ENCODE measurements at regions not wholly inside any gene's neighbourhood (a gene's known extent, or its start where the extent isn't known, plus 50 kb on each side); places are given as distances from the start of the nearest gene placed in this dataset.
"Not testable (repeated sequence)": the region's sequence is repeated elsewhere in the genome, so short reads cannot be mapped to it uniquely, and the experiment has no call there.

GRCh38 chr1:94753171-94753972, 66.8 kb upstream of the SLC44A3 start:
- Histone ChIP-seq H3K9me3 (ENCODE audit: low read depth) (no peaks in the 10 kb centered on the region), H3K27me3 (replicated peaks; ENCODE audit: insufficient read depth) (no peaks in the 10 kb centered on the region), H2AFZ (peak overlapping the region; percentile 37), H3K79me2 (ENCODE audit: insufficient read depth) (no peaks in the 10 kb centered on the region), H3K4me3 (no peak overlapping the region), H3K9ac (no peak overlapping the region), H3K9me2 (ENCODE audit: insufficient read depth) (no peaks in the 10 kb centered on the region), H3K4me2 (ENCODE audit: unreplicated experiment) (no peak overlapping the region), H3K4me1 (ENCODE audit: insufficient read depth) (peaks cover 25% of the 10 kb centered on the region), H3K36me3 (ENCODE audit: low read depth) (no peaks in the 10 kb centered on the region), H3K27ac (no peak overlapping the region), H3F3A (ENCODE audit: insufficient read depth) (peaks cover 23% of the 10 kb centered on the region), H4K20me1 (ENCODE audit: insufficient read depth) (no peaks in the 10 kb centered on the region)
- no peak for TF ChIP-seq EZH2phosphoT487 (IDR thresholded peaks at IDR 0.05; ENCODE audit: insufficient read depth, low read depth)
- no peak for TF ChIP-seq EZH2 (IDR thresholded peaks at IDR 0.05; ENCODE audit: insufficient read depth, poor library complexity, severe bottlenecking)
- peak; percentile 21 for DNase-seq
- in situ Hi-C loops (cut with MboI): no loop called here
- WGBS, 2 experiments (ENCODE audit: low coverage in 1 of 2, low lambda C conversion rate in 2 of 2, missing lambda C conversion rate in 2 of 2): 46% methylated on average over 6 of the region's 6 CpGs

DNA sequence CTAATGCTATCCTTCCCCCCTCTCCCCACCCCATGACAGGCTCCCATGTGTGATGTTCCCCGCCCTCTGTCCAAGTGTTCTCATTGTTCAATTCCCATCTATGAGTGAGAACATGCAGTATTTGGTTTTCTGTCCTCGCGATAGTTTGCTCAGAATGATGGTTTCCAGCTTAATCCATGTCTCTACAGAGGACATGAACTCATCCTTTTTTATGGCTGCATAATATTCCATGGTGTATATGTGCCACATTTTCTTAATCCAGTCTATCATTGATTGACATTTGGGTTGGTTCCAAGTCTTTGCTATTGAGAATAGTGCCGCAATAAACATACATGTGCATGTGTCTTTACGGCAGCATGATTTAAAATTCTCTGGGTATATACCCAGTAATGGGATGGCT, 68.7 kb upstream of the SLC44A3 start:
- 83 to 88% methylated on average over 5 of the region's 5 CpGs for WGBS, 2 experiments (ENCODE audit: low coverage in 1 of 2, low lambda C conversion rate in 2 of 2, missing lambda C conversion rate in 2 of 2)
- H3K27ac ChIP-seq; DNase-seq; H3K9me2 ChIP-seq (ENCODE audit: insufficient read depth); H4K20me1 ChIP-seq (ENCODE audit: insufficient read depth); H3K9me3 ChIP-seq (ENCODE audit: low read depth); H3K27me3 ChIP-seq (replicated peaks; ENCODE audit: insufficient read depth); H3K4me3 ChIP-seq; H3K4me2 ChIP-seq (ENCODE audit: unreplicated experiment); H3K9ac ChIP-seq; in situ Hi-C loops (cut with MboI); H2AFZ ChIP-seq; H3K36me3 ChIP-seq (ENCODE audit: low read depth); H3K79me2 ChIP-seq (ENCODE audit: insufficient read depth): not testable (repeated sequence)
- peaks cover 25% of the 10 kb centered on the region for H3K4me1 ChIP-seq (ENCODE audit: insufficient read depth)
- peaks cover 23% of the 10 kb centered on the region for H3F3A ChIP-seq (ENCODE audit: insufficient read depth)

DNA sequence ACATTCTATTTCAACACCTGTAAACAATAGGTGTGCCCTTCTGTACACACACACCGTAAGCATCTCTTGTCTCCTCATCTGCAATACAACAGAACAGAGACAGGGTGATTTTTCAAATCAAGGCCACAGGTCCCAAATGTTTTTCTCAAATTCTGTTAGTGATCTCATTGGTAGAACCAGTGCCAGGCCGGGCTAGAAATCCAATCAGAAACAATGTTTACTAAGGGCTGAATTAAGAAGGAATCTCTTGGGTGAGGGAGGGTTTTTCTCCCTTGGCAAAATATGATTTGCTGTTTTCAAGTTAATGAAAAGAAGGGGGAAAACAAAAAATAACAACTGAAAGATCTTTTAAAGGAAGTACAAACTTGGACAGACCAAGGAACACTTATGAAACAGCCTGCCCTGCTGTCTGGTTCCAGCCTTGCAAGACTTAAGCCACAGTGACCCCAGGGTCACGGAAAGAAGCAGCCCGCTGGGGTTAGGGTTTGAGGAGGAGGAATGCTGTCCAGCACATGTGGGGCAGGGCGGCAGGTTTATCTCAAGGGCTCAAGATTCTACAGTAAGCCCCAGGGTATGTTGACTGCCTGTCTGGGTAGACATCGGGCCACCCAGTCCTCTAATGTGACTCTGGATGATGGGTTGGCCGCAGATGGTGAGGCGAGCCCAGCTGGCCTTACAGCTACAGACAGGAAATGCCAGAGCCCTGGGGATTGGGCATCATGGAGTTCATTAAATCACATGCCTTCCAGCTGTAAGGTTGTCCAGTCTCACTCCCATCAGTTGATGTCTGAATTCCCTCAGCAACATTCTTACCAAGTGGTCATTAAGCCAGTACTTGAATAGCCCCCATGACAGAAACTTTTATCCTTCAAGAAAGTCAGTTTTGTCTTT, 73.3 kb upstream of the SLC44A3 start:
- H3K4me2 ChIP-seq (ENCODE audit: unreplicated experiment): no peak overlapping the region
- no peak for DNase-seq
- TF ChIP-seq EZH2 (IDR thresholded peaks at IDR 0.05; ENCODE audit: insufficient read depth, poor library complexity, severe bottlenecking) (no peak), EZH2phosphoT487 (IDR thresholded peaks at IDR 0.05; ENCODE audit: insufficient read depth, low read depth) (no peak)
- 67 to 71% methylated on average over 8 of the region's 8 CpGs for WGBS, 2 experiments (ENCODE audit: low coverage in 1 of 2, low lambda C conversion rate in 2 of 2, missing lambda C conversion rate in 2 of 2)
- H3F3A ChIP-seq (ENCODE audit: insufficient read depth): 0 out of 2 replicates have a peak, but pooled peaks cover 4% of the 10 kb centered on the region
- no peaks in the 10 kb centered on the region for H3K36me3 ChIP-seq (ENCODE audit: low read depth)
- no peaks in the 10 kb centered on the region for H4K20me1 ChIP-seq (ENCODE audit: insufficient read depth)
- no peak overlapping the region for H3K9ac ChIP-seq
- no peak overlapping the region for H3K27ac ChIP-seq
- peaks cover 2% of the 10 kb centered on the region for H3K4me1 ChIP-seq (ENCODE audit: insufficient read depth)
- no peaks in the 10 kb centered on the region for H3K9me2 ChIP-seq (ENCODE audit: insufficient read depth)
- no peaks in the 10 kb centered on the region for H3K79me2 ChIP-seq (ENCODE audit: insufficient read depth)
- in situ Hi-C loops (cut with MboI): no loop called here
- no peak overlapping the region for H3K4me3 ChIP-seq
- no peak overlapping the region for H2AFZ ChIP-seq
- no peaks in the 10 kb centered on the region for H3K9me3 ChIP-seq (ENCODE audit: low read depth)
- no peaks in the 10 kb centered on the region for H3K27me3 ChIP-seq (replicated peaks; ENCODE audit: insufficient read depth)

DNA sequence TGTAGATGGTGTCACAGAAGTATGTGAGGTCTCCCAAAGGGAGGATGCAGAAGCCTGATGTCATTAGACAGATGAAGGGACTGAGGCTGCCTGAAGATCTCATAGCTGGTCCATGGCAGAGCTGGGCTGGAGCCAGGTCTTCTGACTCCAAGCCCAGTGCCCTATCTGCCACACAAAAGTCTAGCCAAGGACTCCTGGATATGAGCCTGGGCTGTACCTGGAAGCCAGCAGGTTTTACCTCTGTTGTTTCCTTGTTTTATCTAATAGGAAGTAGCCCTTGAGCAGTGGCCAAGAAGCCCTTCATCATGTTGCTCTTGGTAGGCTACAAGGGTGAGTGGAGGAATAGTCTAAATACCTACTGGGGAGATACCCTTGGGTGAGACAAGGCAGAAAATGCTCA, 74.4 kb upstream of the SLC44A3 start:
- Histone ChIP-seq H3K79me2 (ENCODE audit: insufficient read depth) (no peaks in the 10 kb centered on the region), H3K27ac (no peak overlapping the region), H3K9me3 (ENCODE audit: low read depth) (no peaks in the 10 kb centered on the region), H3K27me3 (replicated peaks; ENCODE audit: insufficient read depth) (no peaks in the 10 kb centered on the region), H3K4me2 (ENCODE audit: unreplicated experiment) (no peak overlapping the region), H4K20me1 (ENCODE audit: insufficient read depth) (no peaks in the 10 kb centered on the region), H3K9me2 (ENCODE audit: insufficient read depth) (no peaks in the 10 kb centered on the region), H3F3A (ENCODE audit: insufficient read depth) (0 out of 2 replicates have a peak, but pooled peaks cover 6% of the 10 kb centered on the region), H3K4me1 (ENCODE audit: insufficient read depth) (peaks cover 13% of the 10 kb centered on the region), H3K4me3 (no peak overlapping the region), H3K36me3 (ENCODE audit: low read depth) (no peaks in the 10 kb centered on the region), H2AFZ (no peak overlapping the region), H3K9ac (no peak overlapping the region)
- in situ Hi-C loops (cut with MboI): no loop called here
- no peak for TF ChIP-seq EZH2phosphoT487 (IDR thresholded peaks at IDR 0.05; ENCODE audit: insufficient read depth, low read depth)
- TF ChIP-seq EZH2 (IDR thresholded peaks at IDR 0.05; ENCODE audit: insufficient read depth, poor library complexity, severe bottlenecking): no peak
- no peak for DNase-seq
